Thyroid gland (tissue), 4 donors: ENCODE measurements at regions not wholly inside any gene's neighbourhood (a gene's known extent, or its start where the extent isn't known, plus 50 kb on each side); places are given as distances from the start of the nearest gene placed in this dataset.

Source experiments
- DNase-seq, 2 donors: peaks; one replicate each; pipeline ENCODE4 v3.0.0-alpha.2; 2019
- H3K27ac ChIP-seq, 3 donors: fragments of 200-600 bp; sonication (generic); 1 replicate in 2 of 3; 2 replicates in 1 of 3; pipeline ENCODE4 v1.5.1; 2016 to 2019; ENCODE audit warnings: mild to moderate bottlenecking in 1 of 3, moderate library complexity in 1 of 3
- H3K27me3 ChIP-seq: fragments of 200-600 bp; sonication (generic); one replicate; pipeline ENCODE4 v1.5.1; 2019
- H3K36me3 ChIP-seq, 2 donors: fragments of 200-600 bp; sonication (generic); one replicate each; pipeline ENCODE4 v1.5.1; 2016 to 2019
- H3K4me1 ChIP-seq, 2 donors: fragments of 200-600 bp; sonication (generic); one replicate each; pipeline ENCODE4 v1.5.1; 2017 to 2019
- H3K4me3 ChIP-seq, 3 donors: fragments of 200-600 bp; sonication (generic); replicated peaks in 1 of 3; 1 replicate in 2 of 3; 2 replicates in 1 of 3; pipeline ENCODE4 v1.5.1; 2016; ENCODE audit warnings: mild to moderate bottlenecking in 1 of 3
- H3K9me3 ChIP-seq: fragments of 200-600 bp; sonication (generic); one replicate; pipeline ENCODE4 v1.5.1; 2017
- CTCF ChIP-seq, 6 experiments: fragments of 200-600 bp in 3 of 6; fragments of 450-650 bp in 3 of 6; sonication (generic) in 3 of 6; IDR thresholded peaks; one replicate each; pipeline ENCODE4 v1.5.1; 2016 to 2019; ENCODE audit warnings: antibody characterized with exemption in 6 of 6, mild to moderate bottlenecking in 2 of 6, inconsistent platforms in 1 of 6, moderate library complexity in 1 of 6
- POLR2A ChIP-seq, 2 donors: fragments of 450-650 bp; IDR thresholded peaks; one replicate each; pipeline ENCODE4 v1.6.1; 2017; ENCODE audit warnings: antibody characterized with exemption in 2 of 2, mild to moderate bottlenecking in 2 of 2, moderate library complexity in 1 of 2
- WGBS, 2 donors: methylation state at CpG; one replicate each; pipeline ENCODE4 v1.1.5; 2017; 5-methylcytosine and 5-hydroxymethylcytosine counted together
- intact Hi-C: fragments of 100-400 bp; cut with DNase I; formaldehyde crosslinking; loops from one replicate; pipeline ENCODE4 v1.15.1; 2023

GRCh38 chr2:14231391-14231898 is 401.1 kb upstream of the LRATD1 start:
- no peaks in the 10 kb centered on the region for H3K36me3 ChIP-seq
- H3K27ac ChIP-seq = no peak overlapping the region
- intact Hi-C loops = no loop called here
- DNase-seq = no peak
- TF ChIP-seq POLR2A (IDR thresholded peaks at IDR 0.05) (no peak), CTCF (IDR thresholded peaks at IDR 0.05) (no peak)
- H3K4me3 ChIP-seq = no peak overlapping the region
- H3K9me3 ChIP-seq = no peaks in the 10 kb centered on the region
- 74 to 83% methylated on average over 1 of the region's 1 CpG for WGBS, 2 donors
- H3K27me3 ChIP-seq = no peaks in the 10 kb centered on the region
- no peaks in the 10 kb centered on the region for H3K4me1 ChIP-seq

GRCh38 chr2:14232217-14232616 is 400.3 kb upstream of the LRATD1 start:
- 74 to 75% methylated on average over 4 of the region's 4 CpGs for WGBS, 2 donors
- Histone ChIP-seq H3K9me3 (no peaks in the 10 kb centered on the region), H3K27me3 (no peaks in the 10 kb centered on the region), H3K4me1 (no peaks in the 10 kb centered on the region), H3K27ac (no peak overlapping the region), H3K36me3 (no peaks in the 10 kb centered on the region), H3K4me3 (no peak overlapping the region)
- no peak for DNase-seq
- intact Hi-C loops = no loop called here
- TF ChIP-seq CTCF (IDR thresholded peaks at IDR 0.05) (no peak), POLR2A (IDR thresholded peaks at IDR 0.05) (no peak)

- no peak for TF ChIP-seq CTCF (IDR thresholded peaks at IDR 0.05)
- no peak for DNase-seq
- 66 to 74% methylated on average over 5 of the region's 5 CpGs for WGBS, 2 donors
- H3K9me3 ChIP-seq = no peaks in the 10 kb centered on the region
- H3K4me1 ChIP-seq = no peaks in the 10 kb centered on the region
- H3K36me3 ChIP-seq = no peaks in the 10 kb centered on the region
- no peaks in the 10 kb centered on the region for H3K27me3 ChIP-seq
- H3K4me3 ChIP-seq = no peak overlapping the region
- intact Hi-C loops = no loop called here
- no peak overlapping the region for H3K27ac ChIP-seq
Measured at GRCh38 chr2:14234911-14235310, 397.6 kb upstream of the LRATD1 start.

- WGBS, 2 donors = 61 to 64% methylated on average over 3 of the region's 3 CpGs
- intact Hi-C loops = no loop called here
- no peaks in the 10 kb centered on the region for H3K4me1 ChIP-seq
- no peaks in the 10 kb centered on the region for H3K36me3 ChIP-seq
- no peaks in the 10 kb centered on the region for H3K9me3 ChIP-seq
- H3K27ac ChIP-seq = no peak overlapping the region
- DNase-seq = no peak
- TF ChIP-seq CTCF (IDR thresholded peaks at IDR 0.05) = no peak
- no peak for TF ChIP-seq POLR2A (IDR thresholded peaks at IDR 0.05)
- no peaks in the 10 kb centered on the region for H3K27me3 ChIP-seq
- H3K4me3 ChIP-seq = no peak overlapping the region
Measured at GRCh38 chr2:14235667-14236066, 396.9 kb upstream of the LRATD1 start.

- Histone ChIP-seq H3K27ac (no peak overlapping the region), H3K4me3 (no peak overlapping the region), H3K27me3 (no peaks in the 10 kb centered on the region), H3K9me3 (no peaks in the 10 kb centered on the region), H3K36me3 (no peaks in the 10 kb centered on the region), H3K4me1 (no peaks in the 10 kb centered on the region)
- DNase-seq = no peak
- WGBS, 2 donors = 86 to 88% methylated on average over 1 of the region's 1 CpG
- TF ChIP-seq CTCF (IDR thresholded peaks at IDR 0.05) (no peak), POLR2A (IDR thresholded peaks at IDR 0.05) (no peak)
- intact Hi-C loops = no loop called here
Measured at GRCh38 chr2:14237902-14238301, 394.6 kb upstream of the LRATD1 start.
